Skeletal muscle cell (primary cell): ENCODE measurements at regions not wholly inside any gene's neighbourhood (a gene's known extent, or its start where the extent isn't known, plus 50 kb on each side); places are given as distances from the start of the nearest gene placed in this dataset.
"Not testable (repeated sequence)": the region's sequence is repeated elsewhere in the genome, so short reads cannot be mapped to it uniquely, and the experiment has no call there.

Experiments used
- DNase-seq: peaks from one replicate; pipeline ENCODE4 v3.0.0-alpha.2; 2010; ENCODE audit warnings: low read depth
- H3K4me3 ChIP-seq: 2 replicates; pipeline ENCODE4 v1.5.1; 2011; ENCODE audit warnings: low read depth, mild to moderate bottlenecking, control low read depth, low read length, moderate library complexity

DNA sequence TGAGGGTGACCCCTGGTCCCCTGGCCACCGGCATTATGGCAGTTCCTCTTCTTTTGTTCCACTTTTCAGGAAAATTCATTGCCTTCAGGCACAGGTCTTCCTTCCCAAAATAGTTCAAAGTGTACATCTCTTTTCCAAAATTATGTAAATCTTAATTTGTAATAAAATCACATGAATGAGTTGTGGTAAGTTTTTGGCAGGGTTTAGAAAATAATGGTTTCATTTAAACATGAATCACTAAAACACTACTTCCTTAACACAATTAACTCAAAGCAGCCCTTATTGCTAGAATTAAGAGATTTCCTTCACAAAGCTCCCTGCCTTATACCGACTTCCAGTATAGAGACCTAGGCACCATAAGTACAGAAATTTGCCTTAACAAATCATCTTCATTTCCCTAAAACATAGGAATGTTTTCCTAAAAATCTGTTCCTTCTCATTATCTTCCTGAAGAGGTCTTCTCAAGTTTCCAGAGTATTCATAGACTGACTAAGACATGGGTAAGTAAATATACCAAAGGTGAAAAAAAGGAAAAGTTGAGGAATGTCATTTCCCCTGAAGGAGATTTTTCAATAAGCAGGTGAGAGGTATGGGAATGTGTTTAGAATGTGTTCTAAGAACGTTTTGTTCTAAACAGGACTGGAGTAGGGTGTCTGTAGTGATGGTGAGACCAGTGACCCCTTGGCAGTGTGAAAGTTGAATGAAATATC, 148.2 kb upstream of the CITED2 start:
- DNase-seq, result no peak
- no peak overlapping the region for H3K4me3 ChIP-seq

- no peak for DNase-seq
- H3K4me3 ChIP-seq, result no peak overlapping the region
These were observed 146.9 kb upstream of the CITED2 start for GRCh38 chr6:139521338-139521737.

DNA sequence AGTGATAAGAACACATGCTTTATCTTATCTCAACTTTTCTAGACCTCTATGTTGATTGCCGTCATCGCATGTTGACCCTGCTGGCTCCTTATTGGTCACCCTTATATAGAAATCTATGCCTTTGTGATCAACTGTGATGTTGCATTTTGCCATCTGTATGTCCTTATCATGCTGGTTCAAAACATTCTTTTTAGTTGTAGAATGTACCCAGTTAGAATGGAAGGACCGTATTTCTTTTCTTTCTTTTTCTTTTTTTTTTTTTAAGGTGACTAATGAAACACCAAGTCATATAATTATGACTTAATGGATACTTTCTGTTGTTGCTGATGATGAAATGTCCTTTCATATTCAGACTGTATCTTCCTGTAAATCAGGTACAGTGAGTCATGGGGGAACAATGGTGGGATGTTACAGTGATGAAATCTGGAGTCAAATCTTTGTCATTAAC, 145.9 kb upstream of the CITED2 start:
- H3K4me3 ChIP-seq, result no peak overlapping the region
- no peak for DNase-seq

DNA sequence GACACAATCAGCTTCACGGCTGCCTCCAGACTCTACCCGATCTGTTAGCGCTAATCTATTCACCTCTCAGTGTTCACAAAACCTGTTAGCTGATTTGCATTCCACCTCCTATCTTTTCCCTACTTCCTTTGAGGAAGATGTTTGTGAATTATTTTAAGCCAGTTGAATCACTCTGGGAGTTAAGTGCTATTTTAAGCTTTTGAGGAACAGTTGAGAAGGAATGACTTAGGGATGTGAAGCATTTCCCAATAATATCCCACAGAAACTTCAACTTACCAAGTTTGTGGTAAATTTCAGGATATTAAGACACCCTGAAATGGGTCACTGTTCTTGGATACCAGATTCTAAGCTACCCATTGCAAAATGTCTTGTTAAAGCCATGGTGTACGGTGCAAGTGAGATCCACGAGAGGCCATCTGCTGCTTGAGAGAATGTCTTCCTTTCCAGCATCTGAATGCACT, 145.2 kb upstream of the CITED2 start:
- DNase-seq, result no peak
- no peak overlapping the region for H3K4me3 ChIP-seq

DNA sequence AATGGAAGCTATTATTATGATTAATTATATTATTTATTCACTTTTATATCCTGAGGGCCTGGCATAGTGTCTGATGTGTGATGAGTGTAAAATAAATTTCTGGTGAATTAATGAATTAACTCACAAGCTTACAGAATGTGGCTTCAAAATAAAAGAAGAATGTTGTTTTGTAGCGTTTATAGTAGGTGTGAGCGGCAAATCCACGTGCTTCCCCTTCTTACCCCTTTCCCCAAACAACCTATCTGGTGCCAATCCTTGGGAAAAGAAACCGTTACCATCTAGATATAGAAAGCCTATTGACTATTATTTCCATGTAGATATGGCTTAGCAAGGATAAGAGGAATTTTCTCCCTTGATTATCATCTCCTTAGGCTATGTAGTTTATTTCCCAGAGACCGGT, 144.6 kb upstream of the CITED2 start:
- no peak for DNase-seq
- no peak overlapping the region for H3K4me3 ChIP-seq

GRCh38 chr6:139518556-139519091, 144.2 kb upstream of the CITED2 start:
- no peak overlapping the region for H3K4me3 ChIP-seq
- DNase-seq, result no peak

DNA sequence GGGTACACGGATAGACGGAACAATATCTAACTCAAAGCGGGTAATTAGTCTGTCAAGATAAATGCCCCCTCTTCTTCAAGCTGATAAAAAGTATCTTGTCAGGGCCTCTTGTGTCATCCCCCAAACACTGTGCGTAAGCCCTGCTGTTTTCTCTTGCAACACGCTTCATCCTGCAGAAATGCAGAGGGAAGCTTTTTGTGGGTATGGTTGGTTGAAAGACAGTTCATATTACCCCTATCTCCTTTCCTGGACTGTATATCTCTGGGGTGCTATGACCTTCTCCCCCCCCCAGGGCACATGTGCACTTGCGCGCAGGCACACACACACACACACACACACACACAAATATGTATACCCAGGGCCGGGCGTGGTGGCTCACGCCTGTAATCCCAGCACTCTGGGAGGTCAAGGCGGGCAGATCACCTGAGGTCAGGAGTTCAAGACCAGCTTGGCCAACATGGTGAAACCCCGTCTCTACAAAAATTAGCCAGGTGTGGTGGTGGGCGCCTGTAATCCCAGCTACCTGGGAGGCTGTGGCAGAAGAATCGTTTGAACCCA, 143.6 kb upstream of the CITED2 start:
- not testable (repeated sequence) for H3K4me3 ChIP-seq, DNase-seq

DNA sequence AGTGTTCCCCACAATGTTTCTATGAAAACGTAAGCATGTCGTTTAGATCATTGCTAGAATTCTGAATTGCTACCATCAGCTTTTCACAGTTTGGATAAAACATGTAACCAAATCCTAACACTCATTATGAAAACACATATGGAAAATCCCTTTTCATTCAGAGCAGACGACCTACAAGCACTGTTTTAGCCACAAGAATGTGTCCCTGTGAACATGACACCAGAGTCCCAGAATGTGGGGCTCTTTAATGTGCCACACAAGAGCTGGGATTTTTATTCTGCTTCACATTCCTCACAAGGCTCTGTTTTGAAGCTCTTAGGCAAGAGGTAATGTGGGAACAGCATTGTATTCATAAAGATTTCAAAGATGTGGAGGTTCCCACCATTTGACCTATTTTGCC, 141.1 kb upstream of the CITED2 start:
- H3K4me3 ChIP-seq, result no peak overlapping the region
- peak; percentile 74 for DNase-seq

DNA sequence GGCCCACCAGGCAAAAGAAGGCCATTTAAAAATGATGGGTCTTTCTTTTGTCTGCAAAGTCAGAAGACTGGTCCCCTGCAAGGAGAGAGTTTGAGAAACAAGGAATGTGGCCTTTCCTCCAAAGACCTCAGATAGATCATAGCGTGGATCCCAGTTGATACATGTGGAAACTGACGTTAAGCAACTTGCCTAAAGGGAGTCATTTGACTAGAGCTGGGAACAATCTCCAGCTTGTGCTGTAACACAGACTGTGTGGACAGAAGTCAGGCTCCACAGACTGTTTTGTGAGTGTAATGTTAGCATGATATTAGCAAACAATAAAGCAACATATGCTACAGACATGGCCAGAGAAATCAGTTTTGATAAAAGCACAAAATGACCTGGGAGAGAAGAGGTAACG, 140.4 kb upstream of the CITED2 start:
- no peak overlapping the region for H3K4me3 ChIP-seq
- no peak for DNase-seq

GRCh38 chr6:139510040-139510790, 135.8 kb upstream of the CITED2 start:
- H3K4me3 ChIP-seq, result no peak overlapping the region
- DNase-seq, result no peak

DNA sequence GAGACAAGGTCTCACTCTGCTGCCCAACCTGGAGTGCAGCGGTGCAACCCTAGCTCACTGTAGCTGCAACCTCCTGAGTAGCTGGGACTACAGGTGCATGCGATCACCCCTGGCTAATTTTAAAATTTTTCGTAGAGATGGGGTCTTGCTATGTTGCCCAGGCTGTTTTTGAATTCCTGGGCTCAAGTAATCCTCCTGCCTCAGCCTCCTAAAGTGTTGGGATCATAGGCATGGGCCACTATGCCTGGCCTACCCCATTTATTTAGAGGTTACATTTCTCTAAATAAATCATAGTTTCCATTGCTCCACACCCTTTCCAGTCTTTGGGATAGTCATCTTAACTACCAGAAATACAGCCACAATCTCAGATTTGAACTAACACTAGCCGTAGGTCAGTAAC, 134.7 kb upstream of the CITED2 start:
- H3K4me3 ChIP-seq, result no peak overlapping the region
- no peak for DNase-seq

GRCh38 chr6:139508576-139508975, 134.1 kb upstream of the CITED2 start:
- no peak overlapping the region for H3K4me3 ChIP-seq
- no peak for DNase-seq

- H3K4me3 ChIP-seq, result no peak overlapping the region
- peak; percentile 38 for DNase-seq
These were observed 133.6 kb upstream of the CITED2 start for GRCh38 chr6:139508023-139508422.

DNA sequence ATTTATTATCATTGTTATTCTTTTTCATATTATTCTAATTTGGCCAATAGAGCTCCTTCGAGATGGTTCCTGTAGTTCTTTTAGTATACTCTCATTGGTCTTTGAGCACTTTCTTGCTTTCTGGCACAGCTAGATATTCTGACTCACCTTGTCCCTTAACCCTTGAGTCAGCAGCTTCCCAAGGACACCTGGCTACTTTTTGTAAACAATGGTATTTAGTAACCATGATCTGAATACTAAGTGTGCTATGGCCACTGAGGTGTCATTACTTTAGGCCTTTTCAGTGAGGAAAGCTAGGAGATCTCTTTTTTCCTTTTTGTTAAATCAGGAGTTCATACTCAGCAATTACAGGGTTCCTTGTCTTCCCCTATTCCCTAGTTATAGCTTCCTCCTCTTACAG, 126.5 kb upstream of the CITED2 start:
- no peak for DNase-seq
- H3K4me3 ChIP-seq, result no peak overlapping the region

GRCh38 chr6:139498715-139499114, 124.3 kb upstream of the CITED2 start:
- DNase-seq, result no peak
- no peak overlapping the region for H3K4me3 ChIP-seq

DNA sequence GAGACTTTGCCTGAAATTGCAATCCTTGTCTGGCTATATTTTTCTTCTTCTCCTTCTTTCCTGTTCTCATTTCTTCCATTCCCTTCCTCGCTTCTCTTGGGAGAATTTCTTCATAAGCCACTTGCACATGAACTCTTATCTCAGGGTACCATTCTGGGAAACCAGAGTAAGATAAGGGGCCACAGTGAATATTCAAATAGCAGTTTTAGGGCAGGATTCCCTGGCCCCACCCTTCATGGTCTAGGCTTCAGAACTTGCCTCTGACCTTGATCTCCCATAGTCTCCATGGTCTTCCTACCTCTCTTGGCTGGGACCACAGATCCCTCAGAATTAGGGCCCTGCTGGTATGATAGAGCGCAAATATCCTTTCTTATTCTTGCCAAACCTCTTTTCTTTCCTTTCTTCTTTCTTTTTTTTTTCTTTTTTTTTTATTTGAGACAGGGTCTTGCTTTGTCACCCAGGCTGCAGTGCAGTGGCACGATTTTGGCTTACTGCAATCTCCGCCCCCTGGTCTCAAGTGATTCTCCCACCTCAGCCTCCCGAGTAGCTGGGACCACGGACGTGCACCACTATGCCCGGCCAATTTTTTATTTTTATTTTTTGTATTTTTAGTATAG, 123.0 kb upstream of the CITED2 start:
- no peak for DNase-seq
- no peak overlapping the region for H3K4me3 ChIP-seq

GRCh38 chr6:139496654-139497344, 122.4 kb upstream of the CITED2 start:
- no peak overlapping the region for H3K4me3 ChIP-seq
- DNase-seq, result no peak

- H3K4me3 ChIP-seq, result no peak overlapping the region
- no peak for DNase-seq
These were observed 120.0 kb upstream of the CITED2 start for GRCh38 chr6:139494376-139494990.

DNA sequence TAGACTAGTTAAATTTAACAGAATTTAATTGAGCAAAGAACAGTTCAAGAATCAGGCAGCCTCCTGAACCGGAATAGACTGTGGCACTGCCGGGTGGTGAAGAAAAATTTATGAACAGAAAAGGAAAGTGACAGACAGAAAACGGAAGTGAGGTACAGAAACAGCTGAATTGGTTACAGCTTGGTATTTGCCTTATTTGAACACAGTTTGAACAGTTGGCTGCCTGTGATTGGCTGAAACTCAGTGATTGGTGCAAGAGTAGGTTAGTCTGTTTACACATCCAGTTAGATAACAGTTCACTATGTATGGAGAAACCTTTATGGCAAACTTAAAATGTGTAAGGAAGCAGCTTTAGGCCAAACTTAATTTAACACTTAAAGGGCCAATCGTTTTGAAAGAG, 116.0 kb upstream of the CITED2 start:
- no peak for DNase-seq
- no peak overlapping the region for H3K4me3 ChIP-seq
